Iris pigment epithelial cell (primary cell): ENCODE measurements at regions not wholly inside any gene's neighbourhood (a gene's known extent, or its start where the extent isn't known, plus 50 kb on each side); places are given as distances from the start of the nearest gene placed in this dataset.
"Not testable (repeated sequence)": the region's sequence is repeated elsewhere in the genome, so short reads cannot be mapped to it uniquely, and the experiment has no call there.

Experiments used
- DNase-seq: peaks from one replicate; pipeline ENCODE4 v3.0.0-alpha.2; 2011; ENCODE audit warnings: low read depth

- DNase-seq = no peak
These were observed 421.2 kb upstream of the EYS start for GRCh38 chr6:66128243-66128642.

DNA sequence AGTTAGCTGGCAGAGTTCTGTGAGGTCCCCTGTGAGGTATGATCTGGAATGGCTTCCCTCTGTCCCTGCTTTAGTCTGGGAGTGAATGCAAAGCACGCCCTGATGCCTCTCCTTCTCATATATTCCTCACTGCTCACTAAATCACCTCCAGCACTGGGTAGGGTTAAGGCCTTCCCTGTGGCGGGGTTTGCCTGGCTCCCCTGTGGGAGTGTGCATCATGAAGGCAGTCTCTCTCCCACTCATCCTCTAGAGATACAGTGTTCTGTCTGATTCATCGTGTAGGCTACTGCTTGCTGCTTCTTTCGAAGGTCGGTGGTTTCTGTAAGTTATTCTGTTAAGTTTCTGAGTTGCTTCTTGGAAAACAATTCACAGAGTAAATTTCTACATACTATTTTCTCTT lies 420.0 kb upstream of the EYS start:
- no peak for DNase-seq

DNA sequence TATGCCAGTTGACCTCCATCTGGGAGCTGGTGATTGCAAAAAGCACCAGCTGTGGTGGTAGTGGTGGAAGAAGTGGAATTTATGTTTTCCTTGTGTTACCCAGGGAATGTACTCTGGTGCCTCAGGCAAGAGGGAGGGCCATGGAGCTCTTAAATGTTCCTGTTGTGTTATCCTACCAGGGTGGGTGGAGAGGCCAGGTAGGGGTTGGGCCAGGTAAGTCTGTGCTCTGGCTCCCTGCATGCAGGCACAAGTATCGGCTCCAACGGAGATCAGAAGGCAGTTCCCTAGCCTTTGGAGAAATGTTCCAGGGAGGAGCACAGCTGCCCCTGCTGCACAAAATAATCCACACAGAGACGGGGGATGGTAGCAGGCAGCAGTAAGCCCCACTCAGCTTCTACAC lies 419.3 kb upstream of the EYS start:
- DNase-seq = no peak

DNA sequence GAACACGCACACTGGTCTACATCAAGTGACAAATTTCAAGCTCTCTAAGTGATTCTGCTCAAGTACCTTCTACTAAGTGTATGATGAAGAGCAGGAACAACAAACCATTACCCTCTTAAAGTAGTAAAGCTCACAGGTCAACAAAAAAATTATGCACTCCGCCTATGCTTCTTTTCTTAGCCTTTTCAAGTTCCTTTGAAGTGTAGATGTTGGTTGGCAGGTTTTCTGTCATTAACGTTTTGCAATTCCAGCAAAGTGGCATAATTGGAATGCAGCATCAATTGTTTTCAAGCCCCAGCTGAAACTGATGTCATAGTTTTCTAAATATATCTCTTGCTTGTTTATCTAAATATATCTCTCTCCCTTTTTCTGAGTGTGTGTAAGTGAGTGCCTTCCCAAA lies 396.9 kb upstream of the EYS start:
- DNase-seq = no peak

GRCh38 chr6:66103354-66103753 lies 396.3 kb upstream of the EYS start:
- no peak for DNase-seq

GRCh38 chr6:66096679-66097078 lies 389.7 kb upstream of the EYS start:
- DNase-seq = no peak

- no peak for DNase-seq
These were observed 387.6 kb upstream of the EYS start for GRCh38 chr6:66094615-66095014.

GRCh38 chr6:66092306-66092705 lies 385.3 kb upstream of the EYS start:
- DNase-seq = not testable (repeated sequence)

- no peak for DNase-seq
These were observed 379.5 kb upstream of the EYS start for GRCh38 chr6:66086532-66086931.

GRCh38 chr6:66082914-66083313 lies 375.9 kb upstream of the EYS start:
- no peak for DNase-seq

DNA sequence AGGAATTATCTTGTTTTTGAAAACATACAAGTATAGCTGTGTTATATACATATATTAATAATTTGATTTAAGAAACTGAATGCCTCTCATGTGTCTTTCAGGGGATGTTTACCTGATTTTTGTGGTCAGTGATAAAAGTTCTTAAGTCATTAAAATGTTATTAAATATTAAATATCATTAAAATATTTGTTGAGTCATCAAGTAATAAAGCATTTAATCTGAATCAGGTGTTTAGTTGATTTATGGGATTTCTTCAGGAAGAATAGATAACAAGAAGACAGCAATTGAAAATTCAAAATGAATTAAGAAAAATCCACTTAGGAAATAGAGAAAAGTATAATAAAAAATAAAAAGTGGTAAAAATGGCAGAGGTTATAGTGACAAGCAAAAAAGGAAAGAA lies 361.9 kb upstream of the EYS start:
- DNase-seq = no peak

DNA sequence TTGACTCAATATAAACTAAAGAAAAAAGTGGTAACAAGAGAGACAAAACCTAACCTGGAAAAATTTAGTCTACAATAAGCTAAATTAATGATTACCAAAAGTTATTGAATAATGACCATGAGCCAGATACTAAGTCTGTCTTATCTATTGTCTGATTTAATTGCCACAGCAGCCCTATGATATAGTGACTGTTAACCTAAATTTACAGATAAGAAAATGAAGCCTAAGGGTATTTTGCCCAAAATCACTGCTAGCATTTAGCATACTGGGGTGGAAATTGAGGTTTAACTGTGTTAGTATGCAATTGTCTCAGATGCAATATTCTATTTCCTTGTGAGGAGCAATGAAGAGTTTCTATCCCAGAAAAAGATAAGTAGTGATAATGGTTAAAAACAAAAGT lies 361.0 kb upstream of the EYS start:
- no peak for DNase-seq

GRCh38 chr6:66065313-66065712 lies 358.3 kb upstream of the EYS start:
- no peak for DNase-seq

GRCh38 chr6:66057034-66057433 lies 350.0 kb upstream of the EYS start:
- no peak for DNase-seq

- DNase-seq = no peak
These were observed 347.9 kb upstream of the EYS start for GRCh38 chr6:66054967-66055366.

DNA sequence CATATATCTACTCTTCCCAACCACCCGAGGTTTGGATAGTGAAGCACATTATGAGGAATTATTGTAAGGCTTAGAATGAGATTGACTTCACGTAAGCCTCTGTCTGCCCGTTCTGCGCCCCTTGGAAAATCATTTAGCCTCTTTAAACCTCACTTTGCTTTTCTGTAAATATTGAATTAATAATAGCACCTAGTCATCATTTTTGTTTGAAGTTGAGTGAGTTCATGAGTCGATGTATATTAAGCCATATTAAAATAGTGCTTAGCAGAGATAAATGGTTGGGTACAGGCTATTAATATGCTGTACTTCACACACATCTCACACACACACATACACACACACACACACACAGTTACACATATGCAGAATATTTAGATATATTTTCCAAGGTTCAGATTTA lies 344.8 kb upstream of the EYS start:
- DNase-seq = no peak

DNA sequence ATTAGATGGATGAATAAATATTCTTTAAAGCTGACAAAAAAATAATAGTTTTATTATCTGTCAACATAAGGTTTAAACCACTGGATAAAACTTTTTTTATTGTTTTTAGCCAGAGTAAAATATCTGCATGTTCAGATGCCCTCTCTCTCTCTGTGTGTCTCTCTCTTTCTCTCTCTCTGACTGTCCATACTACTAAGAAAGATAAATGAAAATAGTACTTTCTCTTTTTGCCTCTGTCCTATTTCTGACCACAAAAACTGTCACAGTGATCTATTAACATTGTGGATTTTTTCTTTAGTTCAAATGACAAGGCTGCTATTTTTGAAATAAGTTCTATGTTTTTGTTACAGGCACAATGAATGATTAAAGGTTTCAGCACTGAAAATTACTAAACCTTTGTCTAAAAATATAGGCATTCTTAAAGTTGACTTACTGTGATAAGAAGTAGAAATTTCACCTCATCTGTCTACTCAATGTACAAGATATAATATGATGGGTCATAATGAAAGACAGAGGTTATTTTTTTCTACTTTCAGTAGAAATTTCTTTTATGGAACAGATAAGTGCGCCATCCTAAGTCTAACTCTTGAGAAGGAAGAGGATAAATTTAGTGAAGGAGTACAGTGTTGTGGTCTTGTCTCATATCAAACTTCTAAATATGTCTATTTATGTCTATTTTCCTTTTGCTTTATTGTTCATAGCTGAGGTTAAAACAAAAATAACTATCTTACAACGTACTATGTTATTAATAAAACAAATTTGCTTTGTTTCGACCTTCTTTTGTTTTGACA lies 341.9 kb upstream of the EYS start:
- no peak for DNase-seq

DNA sequence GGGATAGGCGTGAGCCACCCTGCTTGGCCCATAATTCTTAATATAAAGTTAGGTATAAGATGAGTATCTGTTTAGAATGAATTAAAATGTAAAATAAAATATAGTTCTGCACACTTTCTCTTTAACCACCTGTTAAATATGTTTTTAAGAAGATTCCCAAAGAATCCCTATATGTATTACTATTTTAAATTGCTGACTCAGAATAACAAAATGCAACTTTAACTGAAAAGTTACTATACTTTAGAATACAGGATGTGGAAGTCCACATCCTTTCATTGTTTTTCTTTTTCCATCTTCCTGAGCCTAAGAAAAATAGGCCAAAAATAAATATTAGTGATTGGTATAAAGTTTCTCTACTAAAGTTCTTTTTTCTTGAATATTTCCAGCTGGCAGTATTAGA lies 325.6 kb upstream of the EYS start:
- DNase-seq = no peak

DNA sequence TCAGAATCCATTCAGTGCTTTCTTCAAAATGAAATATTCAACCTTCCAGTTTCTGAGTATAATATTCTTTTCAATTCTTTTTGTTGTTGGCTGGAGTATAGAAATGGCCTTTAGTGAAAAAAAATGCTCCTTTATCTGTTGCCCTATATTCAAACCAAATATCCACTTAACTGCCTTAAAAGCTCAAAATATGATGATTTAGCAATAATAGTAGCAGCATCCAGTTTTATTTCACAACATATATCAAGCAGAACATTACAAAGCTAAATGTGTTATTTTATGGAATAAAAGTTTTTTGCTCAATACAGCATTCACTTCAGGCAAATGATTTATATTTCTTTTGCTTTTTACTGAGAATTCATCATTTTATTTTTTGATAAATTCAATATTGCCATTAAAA lies 322.4 kb upstream of the EYS start:
- no peak for DNase-seq

DNA sequence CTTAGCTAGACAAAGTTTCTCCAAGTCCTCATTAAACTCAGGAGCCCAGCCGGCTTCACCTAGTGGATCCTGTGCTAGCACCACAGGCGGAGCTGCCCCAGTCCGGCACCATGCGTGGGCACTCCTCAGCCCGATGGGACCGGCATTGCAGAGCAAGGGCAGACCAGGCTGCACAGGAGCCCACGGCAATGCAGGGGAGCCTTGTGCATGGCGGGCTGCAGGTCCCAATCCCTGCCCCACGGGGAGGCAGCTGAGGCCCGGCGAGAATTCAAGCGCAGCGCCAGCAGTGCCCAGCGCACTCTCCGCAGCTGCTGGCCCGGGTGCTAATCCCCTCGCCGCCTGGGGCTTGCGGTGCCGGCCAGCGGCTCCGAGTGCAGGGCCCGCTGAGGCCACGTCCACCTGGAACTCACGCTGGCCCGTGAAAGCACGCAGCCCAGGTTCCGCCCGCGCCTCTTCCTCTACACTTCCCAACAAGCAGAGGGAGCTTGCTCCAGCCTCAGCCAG lies 292.3 kb upstream of the EYS start:
- no peak for DNase-seq

- no peak for DNase-seq
These were observed 291.5 kb upstream of the EYS start for GRCh38 chr6:65998544-65998943.

- no peak for DNase-seq
These were observed 290.5 kb upstream of the EYS start for GRCh38 chr6:65997539-65997938.

- no peak for DNase-seq
These were observed 289.1 kb upstream of the EYS start for GRCh38 chr6:65996096-65996495.

GRCh38 chr6:65989676-65990075 lies 282.6 kb upstream of the EYS start:
- DNase-seq = no peak
